ENCODE measurements at regions not wholly inside any gene's neighbourhood (a gene's known extent, or its start where the extent isn't known, plus 50 kb on each side); places are given as distances from the start of the nearest gene placed in this dataset.

GRCh38 chr10:130230036-130230435 lies 93.8 kb downstream of the GLRX3 start:
- DNase-seq: no peak

GRCh38 chr10:130230611-130231010 lies 94.4 kb downstream of the GLRX3 start:
- DNase-seq: no peak

GRCh38 chr10:130231251-130231741 lies 95.1 kb downstream of the GLRX3 start:
- DNase-seq: no peak

GRCh38 chr10:130232166-130233034 lies 96.2 kb downstream of the GLRX3 start:
- no peak for DNase-seq

- no peak for DNase-seq
Observed at GRCh38 chr10:130233035-130233360, 96.8 kb downstream of the GLRX3 start.

- DNase-seq: no peak
Observed at GRCh38 chr10:130233426-130233825, 97.2 kb downstream of the GLRX3 start.

GRCh38 chr10:130234171-130234965 lies 98.2 kb downstream of the GLRX3 start:
- DNase-seq: no peak

- DNase-seq: no peak
Observed at GRCh38 chr10:130236711-130237110, 100.5 kb downstream of the GLRX3 start.

GRCh38 chr10:130240409-130240808 lies 104.2 kb downstream of the GLRX3 start:
- no peak for DNase-seq

- DNase-seq: no peak
Observed at GRCh38 chr10:130242513-130242912, 106.3 kb downstream of the GLRX3 start.

GRCh38 chr10:130243015-130243414 lies 106.8 kb downstream of the GLRX3 start:
- no peak for DNase-seq

- DNase-seq: no peak
Observed at GRCh38 chr10:130244031-130244927, 108.1 kb downstream of the GLRX3 start.

- DNase-seq: no peak
Observed at GRCh38 chr10:130244928-130245495, 108.8 kb downstream of the GLRX3 start.

- no peak for DNase-seq
Observed at GRCh38 chr10:130246113-130246512, 109.9 kb downstream of the GLRX3 start.

- no peak for DNase-seq
Observed at GRCh38 chr10:130250127-130250526, 113.9 kb downstream of the GLRX3 start.

GRCh38 chr10:130251766-130252165 lies 115.6 kb downstream of the GLRX3 start:
- no peak for DNase-seq

- no peak for DNase-seq
Observed at GRCh38 chr10:130254243-130254642, 118.1 kb downstream of the GLRX3 start.

GRCh38 chr10:130254662-130255061 lies 118.5 kb downstream of the GLRX3 start:
- no peak for DNase-seq

GRCh38 chr10:130255777-130256176 lies 119.6 kb downstream of the GLRX3 start:
- no peak for DNase-seq

- DNase-seq: no peak
Observed at GRCh38 chr10:130257897-130258296, 121.7 kb downstream of the GLRX3 start.

GRCh38 chr10:130259380-130259779 lies 123.2 kb downstream of the GLRX3 start:
- DNase-seq: no peak

GRCh38 chr10:130261306-130261705 lies 125.1 kb downstream of the GLRX3 start:
- no peak for DNase-seq

- no peak for DNase-seq
Observed at GRCh38 chr10:130261766-130262165, 125.6 kb downstream of the GLRX3 start.

Data from NCI-H524 treated with DMSO at 0.1 percent for 48 hours (cell line).